Upper lobe of right lung (tissue), 1 donor: ENCODE measurements at regions not wholly inside any gene's neighbourhood (a gene's known extent, or its start where the extent isn't known, plus 50 kb on each side); places are given as distances from the start of the nearest gene placed in this dataset.

Source experiments
- ATAC-seq: fragments of 200-7000 bp; cut with Tn5 transposase; one replicate; pipeline ENCODE4 v1.9.1; 2020; ENCODE audit warnings: mild to moderate bottlenecking, moderate library complexity
- DNase-seq: peaks from one replicate; pipeline ENCODE4 v3.0.0-alpha.2; 2020
- H3K27ac ChIP-seq: fragments of 200-600 bp; one replicate; pipeline ENCODE4 v1.8.0; 2022
- H3K27me3 ChIP-seq: fragments of 200-600 bp; one replicate; pipeline ENCODE4 v1.8.0; 2022; ENCODE audit warnings: mild to moderate bottlenecking
- H3K36me3 ChIP-seq: fragments of 200-600 bp; one replicate; pipeline ENCODE4 v1.8.0; 2022
- H3K4me1 ChIP-seq: fragments of 200-600 bp; one replicate; pipeline ENCODE4 v1.8.0; 2022
- H3K4me3 ChIP-seq: fragments of 200-600 bp; one replicate; pipeline ENCODE4 v1.8.0; 2022; ENCODE audit warnings: mild to moderate bottlenecking
- H3K9me3 ChIP-seq: fragments of 200-600 bp; one replicate; pipeline ENCODE4 v1.8.0; 2022
- intact Hi-C: fragments of 100-400 bp; cut with DNase I; formaldehyde crosslinking; loops from one replicate; pipeline ENCODE4 v1.11.0; 2022
- TF ChIP-seq, protein P1 (sequence below): fragments of 200-600 bp; IDR thresholded peaks from one replicate; pipeline ENCODE4 v1.8.0; 2022; ENCODE audit warnings: antibody characterized with exemption
- donor health status: DM: no; HTN: yes; CAD: no; lungs with severe emphysema.

DNA sequence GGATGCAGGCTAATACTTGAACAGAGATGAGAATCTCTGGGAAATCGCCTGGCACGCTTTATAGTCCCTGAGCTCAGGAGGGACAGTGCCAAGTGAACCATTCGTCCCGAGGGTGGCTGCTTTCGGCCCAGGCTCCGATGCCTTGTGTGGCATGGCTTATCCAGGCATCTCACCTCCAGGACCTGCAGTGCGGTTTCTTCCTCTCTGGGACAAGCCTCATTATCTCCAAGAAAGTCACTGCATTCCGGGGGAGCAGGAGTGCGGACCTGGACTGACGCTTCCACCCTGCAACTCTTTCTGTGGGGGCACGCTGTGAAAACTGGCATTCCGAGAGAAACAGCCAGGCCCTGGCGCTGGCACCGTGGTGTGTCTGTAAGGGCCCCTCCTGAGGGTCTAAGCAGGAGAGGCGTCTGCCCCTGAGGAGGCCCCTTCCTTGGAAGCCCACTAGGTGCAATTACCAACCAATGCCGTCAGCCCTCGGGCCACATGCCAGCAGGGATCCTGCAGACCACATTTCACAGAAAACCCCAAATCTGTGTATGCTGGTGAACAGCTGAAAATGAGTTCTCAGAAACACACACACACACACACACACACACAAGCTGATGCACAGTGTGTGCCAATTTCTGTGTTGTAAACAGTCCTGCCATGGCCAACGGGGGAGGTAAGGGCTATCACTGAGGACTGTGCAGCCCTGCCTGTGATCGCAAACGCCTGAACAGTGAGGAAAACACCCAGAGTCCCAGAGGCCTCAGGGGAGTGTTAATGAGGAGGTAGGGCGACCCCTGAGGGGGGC lies 351.9 kb upstream of the SALL3 start:
- intact Hi-C loops, result no loop called here
- TF ChIP-seq, protein P1, sequence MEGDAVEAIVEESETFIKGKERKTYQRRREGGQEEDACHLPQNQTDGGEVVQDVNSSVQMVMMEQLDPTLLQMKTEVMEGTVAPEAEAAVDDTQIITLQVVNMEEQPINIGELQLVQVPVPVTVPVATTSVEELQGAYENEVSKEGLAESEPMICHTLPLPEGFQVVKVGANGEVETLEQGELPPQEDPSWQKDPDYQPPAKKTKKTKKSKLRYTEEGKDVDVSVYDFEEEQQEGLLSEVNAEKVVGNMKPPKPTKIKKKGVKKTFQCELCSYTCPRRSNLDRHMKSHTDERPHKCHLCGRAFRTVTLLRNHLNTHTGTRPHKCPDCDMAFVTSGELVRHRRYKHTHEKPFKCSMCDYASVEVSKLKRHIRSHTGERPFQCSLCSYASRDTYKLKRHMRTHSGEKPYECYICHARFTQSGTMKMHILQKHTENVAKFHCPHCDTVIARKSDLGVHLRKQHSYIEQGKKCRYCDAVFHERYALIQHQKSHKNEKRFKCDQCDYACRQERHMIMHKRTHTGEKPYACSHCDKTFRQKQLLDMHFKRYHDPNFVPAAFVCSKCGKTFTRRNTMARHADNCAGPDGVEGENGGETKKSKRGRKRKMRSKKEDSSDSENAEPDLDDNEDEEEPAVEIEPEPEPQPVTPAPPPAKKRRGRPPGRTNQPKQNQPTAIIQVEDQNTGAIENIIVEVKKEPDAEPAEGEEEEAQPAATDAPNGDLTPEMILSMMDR, result no peak
- Histone ChIP-seq H3K4me3 (no peak overlapping the region), H3K4me1 (no peaks in the 10 kb centered on the region), H3K9me3 (no peaks in the 10 kb centered on the region), H3K27me3 (peaks cover 4% of the 10 kb centered on the region), H3K36me3 (no peaks in the 10 kb centered on the region), H3K27ac (no peak overlapping the region)
- ATAC-seq, result no peak
- DNase-seq, result no peak

DNA sequence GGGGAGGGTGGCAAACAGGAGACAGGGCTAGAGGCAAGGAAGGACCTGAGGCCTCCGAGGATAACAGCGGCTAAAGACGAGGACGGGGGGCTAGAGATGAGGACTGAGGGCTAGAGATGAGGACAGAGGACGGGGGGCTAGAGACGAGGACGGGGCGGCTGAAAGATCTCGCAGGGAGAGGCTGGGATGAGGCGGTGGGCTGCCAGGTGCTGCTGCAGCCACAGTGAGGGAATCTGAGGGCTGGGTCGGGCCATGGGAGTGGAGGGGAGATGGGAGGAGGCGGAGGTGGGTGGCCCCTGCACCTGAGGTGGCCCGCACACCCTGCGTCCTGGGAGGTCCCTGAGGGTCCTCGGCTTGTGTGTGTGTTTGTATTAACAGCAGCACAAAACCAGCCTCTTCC lies 350.2 kb upstream of the SALL3 start:
- Histone ChIP-seq H3K27ac (no peak overlapping the region), H3K4me3 (no peak overlapping the region), H3K4me1 (no peaks in the 10 kb centered on the region), H3K27me3 (peaks cover 4% of the 10 kb centered on the region), H3K36me3 (no peaks in the 10 kb centered on the region), H3K9me3 (no peaks in the 10 kb centered on the region)
- intact Hi-C loops, result no loop called here
- DNase-seq (no peak), ATAC-seq (no peak)
- TF ChIP-seq, protein P1, result no peak

DNA sequence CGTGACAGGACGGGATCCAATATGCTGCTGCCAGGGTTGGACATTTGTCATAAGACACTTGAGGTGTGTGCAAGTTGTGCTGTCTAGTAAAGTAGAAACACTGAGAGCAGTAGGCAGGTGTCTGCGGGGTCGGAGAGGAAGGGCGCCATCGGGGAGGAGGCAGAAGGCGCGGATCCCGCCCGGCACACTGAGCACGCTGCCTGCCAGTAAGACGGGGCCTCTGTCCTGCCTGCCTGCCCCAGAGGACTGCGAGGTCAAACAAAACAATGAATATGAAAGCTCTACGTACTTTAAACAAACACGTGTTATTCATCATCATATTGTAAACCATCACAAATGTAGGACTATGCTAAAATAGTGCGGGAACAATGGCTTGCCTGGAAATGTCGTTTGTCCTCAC lies 349.3 kb upstream of the SALL3 start:
- no peaks in the 10 kb centered on the region for H3K9me3 ChIP-seq
- DNase-seq (no peak), ATAC-seq (no peak)
- no peak overlapping the region for H3K4me3 ChIP-seq
- no peaks in the 10 kb centered on the region for H3K36me3 ChIP-seq
- TF ChIP-seq, protein P1, result no peak
- H3K4me1 ChIP-seq, result no peaks in the 10 kb centered on the region
- no peak overlapping the region for H3K27ac ChIP-seq
- intact Hi-C loops, result no loop called here
- no peaks in the 10 kb centered on the region for H3K27me3 ChIP-seq

DNA sequence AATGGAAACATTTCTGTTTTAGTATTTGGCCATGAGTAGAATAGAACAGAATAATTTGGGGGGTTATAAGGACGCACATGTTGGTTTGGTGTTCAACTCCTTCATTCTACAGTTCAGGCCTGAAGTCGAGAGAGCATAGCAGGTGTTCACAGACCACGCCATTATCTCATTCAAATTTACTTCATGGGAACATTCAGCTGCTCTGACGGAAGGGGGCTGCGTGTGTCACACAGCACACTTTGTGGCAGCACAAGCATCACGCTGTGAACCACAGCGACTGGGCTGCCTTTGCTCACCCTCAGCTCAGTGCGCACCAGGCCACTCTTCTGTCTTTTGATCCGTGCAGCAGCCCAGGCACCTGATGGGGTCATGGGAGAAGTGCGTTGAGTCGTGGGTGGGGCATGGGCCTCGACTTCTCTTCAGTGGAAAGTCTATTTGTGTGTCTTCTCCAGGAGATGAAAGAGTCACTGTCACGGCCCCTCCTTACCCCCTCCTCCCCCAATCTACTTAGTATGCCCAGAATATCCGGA lies 348.6 kb upstream of the SALL3 start:
- Histone ChIP-seq H3K27me3 (no peaks in the 10 kb centered on the region), H3K27ac (no peak overlapping the region), H3K4me1 (no peaks in the 10 kb centered on the region), H3K9me3 (no peaks in the 10 kb centered on the region), H3K36me3 (no peaks in the 10 kb centered on the region), H3K4me3 (no peak overlapping the region)
- ATAC-seq (no peak), DNase-seq (no peak)
- intact Hi-C loops, result no loop called here
- TF ChIP-seq, protein P1, result no peak

DNA sequence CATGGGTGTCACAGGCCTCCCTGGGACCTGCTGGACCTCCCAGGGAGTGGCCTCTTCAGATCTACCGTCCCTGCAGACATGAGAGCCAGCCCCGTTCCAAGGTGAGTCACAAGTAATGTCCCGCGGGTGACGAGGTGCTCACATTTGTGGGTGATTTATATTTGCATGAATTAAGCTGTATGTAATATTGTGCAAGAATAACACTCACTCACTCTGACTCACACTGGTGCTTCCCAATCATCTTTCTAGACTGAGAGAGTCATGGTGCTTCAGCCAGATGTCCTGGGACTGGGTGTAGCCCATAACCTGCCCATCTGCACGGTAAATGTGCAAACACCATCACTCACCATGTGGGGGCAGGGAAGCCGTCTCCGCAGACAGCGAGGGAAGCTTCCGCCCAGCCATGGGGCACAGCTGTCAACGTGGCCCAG lies 347.5 kb upstream of the SALL3 start:
- no peak for DNase-seq
- intact Hi-C loops, result no loop called here
- no peak for ATAC-seq

More for the DNA sequence above, 347.5 kb upstream of the SALL3 start:
- H3K27me3 ChIP-seq, result no peaks in the 10 kb centered on the region
- TF ChIP-seq, protein P1, result no peak
- no peaks in the 10 kb centered on the region for H3K36me3 ChIP-seq
- H3K4me1 ChIP-seq, result no peaks in the 10 kb centered on the region
- no peaks in the 10 kb centered on the region for H3K9me3 ChIP-seq
- no peak overlapping the region for H3K27ac ChIP-seq
- no peak overlapping the region for H3K4me3 ChIP-seq
